OCI-LY7 (cell line): ENCODE measurements at regions not wholly inside any gene's neighbourhood (a gene's known extent, or its start where the extent isn't known, plus 50 kb on each side); places are given as distances from the start of the nearest gene placed in this dataset.

Source experiments
- BruUV-seq: library from RNA; stranded (reverse); fragments of 400-500 nt; replicated peaks from 2 replicates; lab custom pipeline; 2021; lab: Mats Ljungman, UMichigan
- CTCF ChIA-PET: fragments of 300-600 bp; sonication (Branson Sonifier 250); formaldehyde crosslinking; loops from one replicate; lab custom pipeline; 2022; ENCODE audit warnings: antibody characterized with exemption; ENCODE audit not compliant: unreplicated experiment; lab: Charles Lee
- POLR2A ChIA-PET: fragments of 300-600 bp; sonication (Branson Sonifier 250); formaldehyde crosslinking; loops from one replicate; lab custom pipeline; 2022; ENCODE audit warnings: antibody characterized with exemption; lab: Charles Lee
- DNase-seq: peaks from one replicate; pipeline ENCODE4 v3.0.0-alpha.2; 2015; ENCODE audit warnings: low spot score
- H2AFZ ChIP-seq: fragments of 200-600 bp; sonication (generic), shearing (Covaris generic); 2 replicates; pipeline ENCODE4 v1.6.1; 2014; ENCODE audit warnings: mild to moderate bottlenecking, antibody characterized with exemption, low read length, moderate library complexity
- H3K27ac ChIP-seq: fragments of 200-600 bp; sonication (generic); 2 replicates; pipeline ENCODE4 v1.5.1; 2014; ENCODE audit warnings: mixed run types, low read depth, mild to moderate bottlenecking, moderate library complexity, low read length, inconsistent platforms; ENCODE audit not compliant: poor library complexity, severe bottlenecking
- H3K36me3 ChIP-seq: fragments of 200-600 bp; sonication (generic); 2 replicates; pipeline ENCODE4 v1.6.1; 2014; ENCODE audit warnings: mild to moderate bottlenecking, antibody characterized with exemption, low read length, moderate library complexity, mixed read lengths; ENCODE audit not compliant: insufficient read depth
- H3K4me1 ChIP-seq: fragments of 200-600 bp; sonication (generic); 2 replicates; pipeline ENCODE4 v1.5.1; 2014; ENCODE audit warnings: mild to moderate bottlenecking, low read length; ENCODE audit not compliant: insufficient read depth, poor library complexity, severe bottlenecking
- H3K4me2 ChIP-seq: fragments of 200-600 bp; sonication (generic); 2 replicates; pipeline ENCODE4 v1.6.1; 2014; ENCODE audit warnings: mild to moderate bottlenecking, low read length
- H3K4me3 ChIP-seq: fragments of 200-600 bp; sonication (generic); 2 replicates; pipeline ENCODE4 v1.5.1; 2014; ENCODE audit warnings: mild to moderate bottlenecking, low read depth, low read length; ENCODE audit not compliant: poor library complexity, severe bottlenecking
- H3K79me2 ChIP-seq: fragments of 200-600 bp; sonication (generic); 2 replicates; pipeline ENCODE4 v1.6.1; 2016; ENCODE audit warnings: low read depth, mild to moderate bottlenecking, low read length, moderate library complexity, mixed read lengths; ENCODE audit not compliant: insufficient read depth
- H3K9me2 ChIP-seq: fragments of 200-600 bp; sonication (generic); 2 replicates; pipeline ENCODE4 v1.6.1; 2016; ENCODE audit warnings: mild to moderate bottlenecking, low read length, mixed read lengths; ENCODE audit not compliant: insufficient read depth
- H3K9me3 ChIP-seq: fragments of 200-600 bp; sonication (generic); 2 replicates; pipeline ENCODE4 v1.6.1; 2014; ENCODE audit warnings: mild to moderate bottlenecking, mixed run types, low read length, mixed read lengths
- H4K20me1 ChIP-seq: fragments of 200-600 bp; sonication (generic); 2 replicates; pipeline ENCODE4 v1.6.1; 2014; ENCODE audit warnings: mild to moderate bottlenecking, antibody characterized with exemption, low read length, moderate library complexity, mixed read lengths; ENCODE audit not compliant: insufficient read depth
- EZH2phosphoT487 ChIP-seq: fragments of 200-600 bp; sonication (generic); IDR thresholded peaks from 2 replicates; pipeline ENCODE4 v1.6.1; 2018; ENCODE audit warnings: low read depth, borderline replicate concordance, mild to moderate bottlenecking, mixed run types, antibody characterized with exemption, low read length, moderate library complexity, mixed read lengths
- intact Hi-C: fragments of 100-400 bp; cut with micrococcal nuclease; formaldehyde crosslinking; loops from one replicate; pipeline ENCODE4 v1.10.0; 2022; ENCODE audit not compliant: unreplicated experiment
- TF ChIP-seq, protein P1 (sequence below): fragments of 200-600 bp; sonication (generic); conservative IDR thresholded peaks from 2 replicates; pipeline ENCODE4 v1.5.1; 2014; ENCODE audit warnings: mild to moderate bottlenecking, antibody characterized with exemption, low read length, moderate library complexity, mixed read lengths

DNA sequence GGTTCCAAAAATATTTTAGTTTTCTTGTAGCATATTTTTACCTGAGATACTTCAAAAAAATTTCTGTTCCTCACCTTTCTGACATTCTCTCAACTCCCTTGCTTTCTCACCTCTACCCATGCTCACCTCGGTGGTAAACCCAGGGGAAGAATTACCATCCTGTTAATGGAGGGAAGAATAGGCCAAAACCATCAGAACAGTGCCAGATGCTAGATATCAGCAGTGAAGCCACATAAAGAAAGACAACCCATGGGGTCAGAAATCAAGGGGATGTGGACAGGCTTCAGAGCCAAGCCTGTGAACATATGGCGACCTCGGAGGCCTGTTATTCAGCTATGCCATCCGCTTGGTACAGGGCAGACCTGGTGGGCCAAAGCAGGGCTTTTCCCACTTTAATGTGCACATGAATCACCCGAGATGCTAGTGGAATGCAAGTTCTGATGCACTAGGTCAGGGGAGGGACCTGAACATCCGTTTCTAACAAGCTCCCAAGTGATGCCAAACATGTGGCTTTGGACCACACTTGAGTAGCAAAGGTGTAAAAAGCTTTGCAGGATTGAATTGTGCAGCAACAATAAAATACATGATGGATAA is 125.5 kb downstream of the NPY start:
- intact Hi-C loops: loop anchor here (5.0 kb wide), 1 partner anchor 683 kb away; no protein-coding TSS in a partner anchor
- TF ChIP-seq, protein P1, sequence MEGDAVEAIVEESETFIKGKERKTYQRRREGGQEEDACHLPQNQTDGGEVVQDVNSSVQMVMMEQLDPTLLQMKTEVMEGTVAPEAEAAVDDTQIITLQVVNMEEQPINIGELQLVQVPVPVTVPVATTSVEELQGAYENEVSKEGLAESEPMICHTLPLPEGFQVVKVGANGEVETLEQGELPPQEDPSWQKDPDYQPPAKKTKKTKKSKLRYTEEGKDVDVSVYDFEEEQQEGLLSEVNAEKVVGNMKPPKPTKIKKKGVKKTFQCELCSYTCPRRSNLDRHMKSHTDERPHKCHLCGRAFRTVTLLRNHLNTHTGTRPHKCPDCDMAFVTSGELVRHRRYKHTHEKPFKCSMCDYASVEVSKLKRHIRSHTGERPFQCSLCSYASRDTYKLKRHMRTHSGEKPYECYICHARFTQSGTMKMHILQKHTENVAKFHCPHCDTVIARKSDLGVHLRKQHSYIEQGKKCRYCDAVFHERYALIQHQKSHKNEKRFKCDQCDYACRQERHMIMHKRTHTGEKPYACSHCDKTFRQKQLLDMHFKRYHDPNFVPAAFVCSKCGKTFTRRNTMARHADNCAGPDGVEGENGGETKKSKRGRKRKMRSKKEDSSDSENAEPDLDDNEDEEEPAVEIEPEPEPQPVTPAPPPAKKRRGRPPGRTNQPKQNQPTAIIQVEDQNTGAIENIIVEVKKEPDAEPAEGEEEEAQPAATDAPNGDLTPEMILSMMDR: no peak
- no peak for TF ChIP-seq EZH2phosphoT487
- Histone ChIP-seq H3K27ac (no peak overlapping the region), H3K9me3 (peaks cover 9% of the 10 kb centered on the region; the same call in 1 of the 2 replicates), H4K20me1 (no peaks in the 10 kb centered on the region), H3K4me3 (no peak overlapping the region), H3K4me2 (no peak overlapping the region), H2AFZ (no peak overlapping the region), H3K36me3 (no peaks in the 10 kb centered on the region), H3K79me2 (no peaks in the 10 kb centered on the region), H3K4me1 (no peaks in the 10 kb centered on the region), H3K9me2 (no peaks in the 10 kb centered on the region)
- ChIA-PET CTCF (no interaction called here), POLR2A (no interaction called here)
- DNase-seq: no peak
- BruUV-seq: no TSS peak

DNA sequence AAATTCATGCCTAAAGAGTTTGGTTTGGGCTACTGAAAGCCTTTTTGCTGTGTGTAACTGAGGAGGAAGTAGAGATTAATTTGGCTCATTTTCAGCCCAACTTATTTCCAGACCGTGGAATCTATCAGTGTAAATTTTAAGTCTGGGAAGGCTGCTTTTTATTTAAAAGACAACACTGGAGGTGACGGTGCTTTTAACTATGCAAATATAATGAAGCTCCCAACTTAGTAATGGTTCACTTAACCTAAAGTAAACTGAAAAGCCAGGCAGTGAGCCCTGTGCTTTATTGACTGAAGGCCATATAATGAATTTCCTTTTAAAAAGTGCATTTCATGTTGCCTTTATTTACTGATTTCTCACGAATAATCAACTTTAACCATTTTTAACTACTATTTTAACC is 127.2 kb downstream of the NPY start:
- H3K36me3 ChIP-seq: no peaks in the 10 kb centered on the region
- TF ChIP-seq EZH2phosphoT487: no peak
- TF ChIP-seq, protein P1: no peak
- peaks cover 10% of the 10 kb centered on the region; the same call in 1 of the 2 replicates for H3K9me3 ChIP-seq
- no peaks in the 10 kb centered on the region for H3K4me1 ChIP-seq
- intact Hi-C loops: no loop called here
- no peaks in the 10 kb centered on the region for H3K9me2 ChIP-seq
- BruUV-seq: no TSS peak
- H3K27ac ChIP-seq: no peak overlapping the region
- ChIA-PET CTCF (no interaction called here), POLR2A (interaction anchor here (0.5 to 1.0 kb wide), 2 partner anchors 17 to 669 kb away, joined by 3 to 4 read pairs; no protein-coding TSS in a partner anchor)
- no peaks in the 10 kb centered on the region for H4K20me1 ChIP-seq
- no peak for DNase-seq
- H2AFZ ChIP-seq: no peak overlapping the region
- H3K79me2 ChIP-seq: no peaks in the 10 kb centered on the region
- H3K4me3 ChIP-seq: no peak overlapping the region
- no peak overlapping the region for H3K4me2 ChIP-seq

DNA sequence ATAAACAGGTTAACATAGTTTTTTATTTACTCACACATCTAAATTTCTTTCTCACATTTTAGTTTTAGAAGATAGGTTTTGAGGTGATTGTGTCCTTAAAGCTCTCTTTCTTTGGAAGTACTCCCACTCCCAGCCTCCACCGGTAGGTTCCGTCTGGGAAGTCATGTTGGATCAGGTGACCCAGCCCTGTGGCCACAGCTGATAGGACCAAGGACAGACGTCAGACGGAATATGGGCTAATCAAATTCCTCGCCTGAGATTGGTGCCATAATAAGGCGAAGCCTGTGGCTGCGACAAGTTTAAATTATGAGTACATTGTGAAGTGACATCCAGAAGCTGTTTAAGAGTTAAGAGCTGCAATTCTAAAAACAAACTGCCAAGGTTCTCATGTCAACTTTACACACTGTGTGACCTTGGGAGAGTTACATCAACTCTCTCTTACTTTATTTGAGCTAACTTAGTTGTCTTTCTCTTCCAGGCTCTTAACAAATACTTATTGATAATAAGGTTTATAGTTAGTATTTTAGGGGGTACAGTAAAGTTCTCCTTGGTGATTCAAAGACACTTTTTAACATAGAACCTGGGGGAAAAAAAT is 133.6 kb downstream of the NPY start:
- BruUV-seq: no TSS peak
- CTCF ChIA-PET: no interaction called here
- no peak for TF ChIP-seq EZH2phosphoT487
- TF ChIP-seq, protein P1: no peak

More for the DNA sequence above, 133.6 kb downstream of the NPY start:
- no peak overlapping the region for H3K27ac ChIP-seq
- POLR2A ChIA-PET: no interaction called here
- no peak overlapping the region for H2AFZ ChIP-seq
- no peaks in the 10 kb centered on the region for H3K79me2 ChIP-seq
- H3K36me3 ChIP-seq: no peaks in the 10 kb centered on the region
- peaks cover 10% of the 10 kb centered on the region; the same call in 1 of the 2 replicates for H3K9me3 ChIP-seq
- no peak for DNase-seq
- intact Hi-C loops: no loop called here
- H3K4me3 ChIP-seq: no peak overlapping the region
- H3K4me2 ChIP-seq: no peak overlapping the region
- H4K20me1 ChIP-seq: no peaks in the 10 kb centered on the region
- H3K9me2 ChIP-seq: no peaks in the 10 kb centered on the region
- H3K4me1 ChIP-seq: no peaks in the 10 kb centered on the region
